SH-SY5Y (cell line): ENCODE measurements at regions not wholly inside any gene's neighbourhood (a gene's known extent, or its start where the extent isn't known, plus 50 kb on each side); places are given as distances from the start of the nearest gene placed in this dataset.

ENCODE experiments used
- GATA2 ChIP-seq: IDR thresholded peaks from 2 replicates; pipeline ENCODE4 v1.6.1; 2011; ENCODE audit warnings: mild to moderate bottlenecking, low read depth, low read length
- GATA3 ChIP-seq: IDR thresholded peaks from 2 replicates; pipeline ENCODE4 v1.6.1; 2011; ENCODE audit warnings: low read depth, mild to moderate bottlenecking, low read length, moderate library complexity

GRCh38 chrX:39721566-39722279 is 376.0 kb downstream of the BCOR start:
- TF ChIP-seq GATA3 (no peak), GATA2 (no peak)
